ENCODE measurements at regions not wholly inside any gene's neighbourhood (a gene's known extent, or its start where the extent isn't known, plus 50 kb on each side); places are given as distances from the start of the nearest gene placed in this dataset.

GRCh38 chr12:102539651-102540553, 59.5 kb upstream of the IGF1 start:
- ATAC-seq (no peak), DNase-seq (no peak)
- intact Hi-C loops (cut with DNase I) = no loop called here
- TF ChIP-seq CTCF (IDR thresholded peaks at IDR 0.05) = no peak
- peaks cover 0 to 6% (median 0%) of the 10 kb centered on the region in 7 donors for H3K27me3 ChIP-seq
- peaks cover 0 to 8% (median 0%) of the 10 kb centered on the region in 9 donors for H3K4me1 ChIP-seq
- 43 to 44% methylated on average over 10 of the region's 10 CpGs for WGBS, 2 donors
- no peaks in the 10 kb centered on the region for H3K9me3 ChIP-seq
- no peak overlapping the region for H3K27ac ChIP-seq
- H3K36me3 ChIP-seq = no peaks in the 10 kb centered on the region
- H3K4me3 ChIP-seq = no peak overlapping the region

- WGBS, 2 donors = 78 to 79% methylated on average over 8 of the region's 8 CpGs
- no peak for ATAC-seq
These were observed 54.9 kb upstream of the IGF1 start for GRCh38 chr12:102535306-102535705.

GRCh38 chr12:102534899-102535298, 54.5 kb upstream of the IGF1 start:
- no peak overlapping the region for H3K27ac ChIP-seq
- no peaks in the 10 kb centered on the region for H3K9me3 ChIP-seq
- H3K27me3 ChIP-seq = peaks cover 0 to 5% (median 0%) of the 10 kb centered on the region in 7 donors
- DNase-seq (no peak), ATAC-seq (no peak)
- intact Hi-C loops (cut with DNase I) = no loop called here
- H3K36me3 ChIP-seq = no peaks in the 10 kb centered on the region
- no peak overlapping the region for H3K4me3 ChIP-seq
- 58 to 66% methylated on average over 13 of the region's 13 CpGs for WGBS, 2 donors
- H3K4me1 ChIP-seq = peaks cover 0 to 8% (median 0%) of the 10 kb centered on the region in 9 donors
- TF ChIP-seq CTCF (IDR thresholded peaks at IDR 0.05) = no peak

More at GRCh38 chr12:102535306-102535705, 54.9 kb upstream of the IGF1 start:
- no peak for TF ChIP-seq CTCF (IDR thresholded peaks at IDR 0.05)
- no peak for DNase-seq
- no peak overlapping the region for H3K4me3 ChIP-seq
- peaks cover 0 to 6% (median 0%) of the 10 kb centered on the region in 7 donors for H3K27me3 ChIP-seq
- no peaks in the 10 kb centered on the region for H3K9me3 ChIP-seq
- H3K4me1 ChIP-seq = peaks cover 0 to 8% (median 0%) of the 10 kb centered on the region in 9 donors
- H3K36me3 ChIP-seq = no peaks in the 10 kb centered on the region
- intact Hi-C loops (cut with DNase I) = no loop called here
- H3K27ac ChIP-seq = no peak overlapping the region

GRCh38 chr12:102533483-102534215, 53.3 kb upstream of the IGF1 start:
- no peak for TF ChIP-seq CTCF (IDR thresholded peaks at IDR 0.05)
- H3K27ac ChIP-seq = no peak overlapping the region
- WGBS, 2 donors = 59 to 62% methylated on average over 9 of the region's 9 CpGs
- H3K9me3 ChIP-seq = peaks cover 0 to 2% (median 0%) of the 10 kb centered on the region in 11 donors
- no peak for DNase-seq
- no peaks in the 10 kb centered on the region for H3K36me3 ChIP-seq
- ATAC-seq = no peak
- intact Hi-C loops (cut with DNase I) = no loop called here
- peaks cover 0 to 8% (median 0%) of the 10 kb centered on the region in 9 donors for H3K4me1 ChIP-seq
- no peak overlapping the region for H3K4me3 ChIP-seq
- peaks cover 0 to 5% (median 0%) of the 10 kb centered on the region in 7 donors for H3K27me3 ChIP-seq
